ENCODE measurements at regions not wholly inside any gene's neighbourhood (a gene's known extent, or its start where the extent isn't known, plus 50 kb on each side); places are given as distances from the start of the nearest gene placed in this dataset.

GRCh38 chr9:84486663-84487062 lies 146.1 kb upstream of the SLC28A3 start:
- no peak for DNase-seq (ENCODE audit: low read depth, low spot score)
- Histone ChIP-seq H3K4me1 (ENCODE audit: insufficient read depth, insufficient read length) (no peaks in the 10 kb centered on the region), H3K27me3 (ENCODE audit: insufficient read depth, insufficient read length) (no peaks in the 10 kb centered on the region), H3K36me3 (ENCODE audit: insufficient read depth, insufficient read length, low read length) (no peaks in the 10 kb centered on the region), H3K4me3 (ENCODE audit: insufficient read length, low read depth) (no peak overlapping the region), H3K9me3 (ENCODE audit: insufficient read depth, low read length) (no peaks in the 10 kb centered on the region), H3K9ac (ENCODE audit: insufficient read length, low read depth) (no peak overlapping the region)
- TF ChIP-seq YY1 (IDR thresholded peaks at IDR 0.05; ENCODE audit: insufficient read depth, insufficient read length) (no peak), ZNF274 (IDR thresholded peaks at IDR 0.05; ENCODE audit: low read depth, low read length) (no peak), SUZ12 (IDR thresholded peaks at IDR 0.05; ENCODE audit: extremely low read depth, insufficient read depth, insufficient read length) (no peak)

- TF ChIP-seq SUZ12 (IDR thresholded peaks at IDR 0.05; ENCODE audit: extremely low read depth, insufficient read depth, insufficient read length), result no peak
- no peak for TF ChIP-seq ZNF274 (IDR thresholded peaks at IDR 0.05; ENCODE audit: low read depth, low read length)
- TF ChIP-seq YY1 (IDR thresholded peaks at IDR 0.05; ENCODE audit: insufficient read depth, insufficient read length), result no peak
- H3K27me3 ChIP-seq (ENCODE audit: insufficient read depth, insufficient read length), result no peaks in the 10 kb centered on the region
- H3K9me3 ChIP-seq (ENCODE audit: insufficient read depth, low read length), result no peaks in the 10 kb centered on the region
- no peak for DNase-seq (ENCODE audit: low read depth, low spot score)
- no peak overlapping the region for H3K4me3 ChIP-seq (ENCODE audit: insufficient read length, low read depth)
- no peak overlapping the region for H3K9ac ChIP-seq (ENCODE audit: insufficient read length, low read depth)
- H3K4me1 ChIP-seq (ENCODE audit: insufficient read depth, insufficient read length), result no peaks in the 10 kb centered on the region
- no peaks in the 10 kb centered on the region for H3K36me3 ChIP-seq (ENCODE audit: insufficient read depth, insufficient read length, low read length)
Observed at GRCh38 chr9:84490206-84490841, 149.8 kb upstream of the SLC28A3 start.

- H3K36me3 ChIP-seq (ENCODE audit: insufficient read depth, insufficient read length, low read length), result no peaks in the 10 kb centered on the region
- H3K9me3 ChIP-seq (ENCODE audit: insufficient read depth, low read length), result no peaks in the 10 kb centered on the region
- H3K9ac ChIP-seq (ENCODE audit: insufficient read length, low read depth), result no peak overlapping the region
- TF ChIP-seq YY1 (IDR thresholded peaks at IDR 0.05; ENCODE audit: insufficient read depth, insufficient read length), result no peak
- TF ChIP-seq SUZ12 (IDR thresholded peaks at IDR 0.05; ENCODE audit: extremely low read depth, insufficient read depth, insufficient read length), result no peak
- no peak for TF ChIP-seq ZNF274 (IDR thresholded peaks at IDR 0.05; ENCODE audit: low read depth, low read length)
- no peaks in the 10 kb centered on the region for H3K4me1 ChIP-seq (ENCODE audit: insufficient read depth, insufficient read length)
- DNase-seq (ENCODE audit: low read depth, low spot score), result no peak
- H3K27me3 ChIP-seq (ENCODE audit: insufficient read depth, insufficient read length), result no peaks in the 10 kb centered on the region
- no peak overlapping the region for H3K4me3 ChIP-seq (ENCODE audit: insufficient read length, low read depth)
Observed at GRCh38 chr9:84490842-84491325, 150.3 kb upstream of the SLC28A3 start.

- TF ChIP-seq YY1 (IDR thresholded peaks at IDR 0.05; ENCODE audit: insufficient read depth, insufficient read length) (no peak), SUZ12 (IDR thresholded peaks at IDR 0.05; ENCODE audit: extremely low read depth, insufficient read depth, insufficient read length) (no peak), ZNF274 (IDR thresholded peaks at IDR 0.05; ENCODE audit: low read depth, low read length) (no peak)
- no peaks in the 10 kb centered on the region for H3K4me1 ChIP-seq (ENCODE audit: insufficient read depth, insufficient read length)
- H3K36me3 ChIP-seq (ENCODE audit: insufficient read depth, insufficient read length, low read length), result no peaks in the 10 kb centered on the region
- H3K4me3 ChIP-seq (ENCODE audit: insufficient read length, low read depth), result no peak overlapping the region
- no peaks in the 10 kb centered on the region for H3K27me3 ChIP-seq (ENCODE audit: insufficient read depth, insufficient read length)
- H3K9me3 ChIP-seq (ENCODE audit: insufficient read depth, low read length), result no peaks in the 10 kb centered on the region
- H3K9ac ChIP-seq (ENCODE audit: insufficient read length, low read depth), result no peak overlapping the region
- no peak for DNase-seq (ENCODE audit: low read depth, low spot score)
Observed at GRCh38 chr9:84492366-84493159, 152.0 kb upstream of the SLC28A3 start.

- no peak for DNase-seq (ENCODE audit: low read depth, low spot score)
Observed at GRCh38 chr9:84493284-84493947, 152.9 kb upstream of the SLC28A3 start.

GRCh38 chr9:84499969-84500582 lies 159.5 kb upstream of the SLC28A3 start:
- H3K36me3 ChIP-seq (ENCODE audit: insufficient read depth, insufficient read length, low read length), result no peaks in the 10 kb centered on the region
- H3K9ac ChIP-seq (ENCODE audit: insufficient read length, low read depth), result no peak overlapping the region
- H3K4me3 ChIP-seq (ENCODE audit: insufficient read length, low read depth), result no peak overlapping the region
- no peaks in the 10 kb centered on the region for H3K9me3 ChIP-seq (ENCODE audit: insufficient read depth, low read length)
- no peak for DNase-seq (ENCODE audit: low read depth, low spot score)
- H3K4me1 ChIP-seq (ENCODE audit: insufficient read depth, insufficient read length), result no peaks in the 10 kb centered on the region
- H3K27me3 ChIP-seq (ENCODE audit: insufficient read depth, insufficient read length), result no peaks in the 10 kb centered on the region
- TF ChIP-seq YY1 (IDR thresholded peaks at IDR 0.05; ENCODE audit: insufficient read depth, insufficient read length), result no peak
- no peak for TF ChIP-seq SUZ12 (IDR thresholded peaks at IDR 0.05; ENCODE audit: extremely low read depth, insufficient read depth, insufficient read length)
- TF ChIP-seq ZNF274 (IDR thresholded peaks at IDR 0.05; ENCODE audit: low read depth, low read length), result no peak

More at GRCh38 chr9:84493284-84493947, 152.9 kb upstream of the SLC28A3 start:
- Histone ChIP-seq H3K4me1 (ENCODE audit: insufficient read depth, insufficient read length) (no peaks in the 10 kb centered on the region), H3K36me3 (ENCODE audit: insufficient read depth, insufficient read length, low read length) (no peaks in the 10 kb centered on the region), H3K4me3 (ENCODE audit: insufficient read length, low read depth) (no peak overlapping the region), H3K27me3 (ENCODE audit: insufficient read depth, insufficient read length) (no peaks in the 10 kb centered on the region), H3K9me3 (ENCODE audit: insufficient read depth, low read length) (no peaks in the 10 kb centered on the region), H3K9ac (ENCODE audit: insufficient read length, low read depth) (no peak overlapping the region)
- TF ChIP-seq ZNF274 (IDR thresholded peaks at IDR 0.05; ENCODE audit: low read depth, low read length), result no peak
- TF ChIP-seq YY1 (IDR thresholded peaks at IDR 0.05; ENCODE audit: insufficient read depth, insufficient read length), result no peak
- TF ChIP-seq SUZ12 (IDR thresholded peaks at IDR 0.05; ENCODE audit: extremely low read depth, insufficient read depth, insufficient read length), result no peak

Data from NT2/D1 (cell line).